ENCODE measurements at regions not wholly inside any gene's neighbourhood (a gene's known extent, or its start where the extent isn't known, plus 50 kb on each side); places are given as distances from the start of the nearest gene placed in this dataset.

- H3K4me3 ChIP-seq (ENCODE audit: low read depth, low read length) = no peak overlapping the region
- no peak for TF ChIP-seq CTCF (IDR thresholded peaks at IDR 0.05; ENCODE audit: low read depth, low read length)
- no peak for DNase-seq
- peaks cover 11% of the 10 kb centered on the region for H3K27me3 ChIP-seq (ENCODE audit: insufficient read depth, low read depth, severe bottlenecking)
- H3K27ac ChIP-seq = no peak overlapping the region
- H3K9me3 ChIP-seq (ENCODE audit: severe bottlenecking) = peaks cover 10% of the 10 kb centered on the region
- no peaks in the 10 kb centered on the region for H3K36me3 ChIP-seq
Observed at GRCh38 chr1:209230314-209230713, 353.2 kb upstream of the CAMK1G start.

GRCh38 chr1:209231476-209232156, 351.9 kb upstream of the CAMK1G start:
- Histone ChIP-seq H3K36me3 (no peaks in the 10 kb centered on the region), H3K27me3 (ENCODE audit: insufficient read depth, low read depth, severe bottlenecking) (peaks cover 13% of the 10 kb centered on the region), H3K9me3 (ENCODE audit: severe bottlenecking) (peaks cover 10% of the 10 kb centered on the region), H3K4me3 (ENCODE audit: low read depth, low read length) (no peak overlapping the region), H3K27ac (no peak overlapping the region)
- TF ChIP-seq CTCF (IDR thresholded peaks at IDR 0.05; ENCODE audit: low read depth, low read length) = no peak
- no peak for DNase-seq

GRCh38 chr1:209232197-209232596, 351.3 kb upstream of the CAMK1G start:
- Histone ChIP-seq H3K27ac (no peak overlapping the region), H3K27me3 (ENCODE audit: insufficient read depth, low read depth, severe bottlenecking) (peaks cover 13% of the 10 kb centered on the region), H3K36me3 (no peaks in the 10 kb centered on the region), H3K4me3 (ENCODE audit: low read depth, low read length) (no peak overlapping the region), H3K9me3 (ENCODE audit: severe bottlenecking) (peaks cover 10% of the 10 kb centered on the region)
- DNase-seq = no peak
- TF ChIP-seq CTCF (IDR thresholded peaks at IDR 0.05; ENCODE audit: low read depth, low read length) = no peak

GRCh38 chr1:209232759-209233158, 350.8 kb upstream of the CAMK1G start:
- no peak for TF ChIP-seq CTCF (IDR thresholded peaks at IDR 0.05; ENCODE audit: low read depth, low read length)
- DNase-seq = no peak
- peaks cover 10% of the 10 kb centered on the region for H3K9me3 ChIP-seq (ENCODE audit: severe bottlenecking)
- no peaks in the 10 kb centered on the region for H3K36me3 ChIP-seq
- H3K4me3 ChIP-seq (ENCODE audit: low read depth, low read length) = no peak overlapping the region
- peaks cover 13% of the 10 kb centered on the region for H3K27me3 ChIP-seq (ENCODE audit: insufficient read depth, low read depth, severe bottlenecking)
- H3K27ac ChIP-seq = no peak overlapping the region

GRCh38 chr1:209235166-209235565, 348.3 kb upstream of the CAMK1G start:
- Histone ChIP-seq H3K9me3 (ENCODE audit: severe bottlenecking) (peaks cover 10% of the 10 kb centered on the region), H3K4me3 (ENCODE audit: low read depth, low read length) (no peak overlapping the region), H3K36me3 (no peaks in the 10 kb centered on the region), H3K27me3 (ENCODE audit: insufficient read depth, low read depth, severe bottlenecking) (peaks cover 23% of the 10 kb centered on the region), H3K27ac (no peak overlapping the region)
- no peak for DNase-seq
- TF ChIP-seq CTCF (IDR thresholded peaks at IDR 0.05; ENCODE audit: low read depth, low read length) = no peak

- no peak overlapping the region for H3K27ac ChIP-seq
- TF ChIP-seq CTCF (IDR thresholded peaks at IDR 0.05; ENCODE audit: low read depth, low read length) = no peak
- no peak for DNase-seq
- no peaks in the 10 kb centered on the region for H3K9me3 ChIP-seq (ENCODE audit: severe bottlenecking)
- H3K36me3 ChIP-seq = no peaks in the 10 kb centered on the region
- peaks cover 35% of the 10 kb centered on the region for H3K27me3 ChIP-seq (ENCODE audit: insufficient read depth, low read depth, severe bottlenecking)
- H3K4me3 ChIP-seq (ENCODE audit: low read depth, low read length) = no peak overlapping the region
Observed at GRCh38 chr1:209238356-209238755, 345.2 kb upstream of the CAMK1G start.

All from WERI-Rb-1 (cell line).